ENCODE measurements at regions not wholly inside any gene's neighbourhood (a gene's known extent, or its start where the extent isn't known, plus 50 kb on each side); places are given as distances from the start of the nearest gene placed in this dataset.

DNA sequence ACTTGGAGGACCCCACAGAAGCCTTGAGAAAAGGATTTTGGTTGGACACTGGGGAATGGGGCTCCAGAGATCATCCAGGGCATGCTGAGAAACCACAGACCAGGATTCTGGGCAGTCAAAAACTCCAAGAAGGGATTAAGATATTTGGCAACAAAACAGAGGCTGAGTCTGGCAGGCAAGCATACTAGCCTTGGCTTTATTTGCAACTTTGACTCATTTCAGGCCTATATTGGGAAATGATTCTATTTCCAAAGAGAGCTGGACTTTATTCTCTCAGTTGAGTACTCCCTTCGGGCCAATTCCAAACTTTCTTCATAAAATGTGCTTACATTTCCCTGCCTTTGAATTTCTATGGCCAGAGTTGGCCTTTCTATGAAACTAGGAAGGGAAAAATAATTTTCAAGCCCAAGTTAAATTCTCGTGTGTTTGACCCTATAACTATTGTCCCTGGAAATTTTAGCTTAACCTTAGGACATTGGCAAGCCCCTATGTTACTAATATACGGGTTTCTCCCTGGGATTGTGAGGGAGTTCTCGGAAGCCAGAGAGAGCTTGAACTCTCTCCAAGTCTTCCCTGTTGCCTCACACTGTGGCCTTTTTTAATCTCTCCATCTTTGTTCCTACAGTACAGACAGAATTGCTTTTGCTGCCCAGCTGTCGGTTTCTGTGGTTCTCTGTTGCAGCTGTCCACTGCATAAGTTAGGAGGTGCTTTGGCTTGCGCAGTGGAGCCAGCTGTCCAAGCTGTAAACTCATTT is 112.6 kb upstream of the FAM9A start:
- TF ChIP-seq EZH2 (IDR thresholded peaks at IDR 0.05) = no peak
- no peak for TF ChIP-seq CTCF (IDR thresholded peaks at IDR 0.05)

All from neural progenitor cell (in vitro differentiated cells).